ENCODE measurements at regions not wholly inside any gene's neighbourhood (a gene's known extent, or its start where the extent isn't known, plus 50 kb on each side); places are given as distances from the start of the nearest gene placed in this dataset.

GRCh38 chr4:111748157-111748556 lies 397.1 kb upstream of the FAM241A start:
- no peaks in the 10 kb centered on the region for H3K27me3 ChIP-seq (ENCODE audit: control insufficient read depth, insufficient read depth, low read length)
- TF ChIP-seq SIN3A (IDR thresholded peaks at IDR 0.05; ENCODE audit: borderline replicate concordance, insufficient read depth, low read depth, low read length) = no peak
- no peak for TF ChIP-seq TCF7L2 (IDR thresholded peaks at IDR 0.05; ENCODE audit: low read depth, low read length)
- TF ChIP-seq POLR2AphosphoS5 (IDR thresholded peaks at IDR 0.05; ENCODE audit: low read depth, low read length) = no peak
- no peak for TF ChIP-seq CTCF (IDR thresholded peaks at IDR 0.05)
- no peak for TF ChIP-seq REST (IDR thresholded peaks at IDR 0.05; ENCODE audit: insufficient read depth in 1 of 2, low read depth in 2 of 2, low read length in 1 of 2)
- ATAC-seq (no peak), DNase-seq (ENCODE audit: low read depth, low spot score) (no peak)
- no peaks in the 10 kb centered on the region for H3K36me3 ChIP-seq (ENCODE audit: control insufficient read depth, insufficient read depth, low read length)
- POLR2A ChIA-PET = no interaction called here
- H3K9me3 ChIP-seq (ENCODE audit: control insufficient read depth, insufficient read depth, low read depth, low read length) = no peaks in the 10 kb centered on the region
- H3K4me1 ChIP-seq (ENCODE audit: control insufficient read depth, insufficient read depth, low read length) = no peaks in the 10 kb centered on the region
- H3K27ac ChIP-seq (ENCODE audit: low read length) = no peak overlapping the region
- in situ Hi-C loops (cut with HindIII; ENCODE audit: low pct_unique_long_range_greater_than_20kb, low sequenced_read_pairs) (no loop called here), intact Hi-C loops (cut with micrococcal nuclease; ENCODE audit: unreplicated experiment) (no loop called here)
- no TSS peak for BruUV-seq (replicated peaks)
- H3K4me3 ChIP-seq (ENCODE audit: low read depth in 2 of 2, low read length in 2 of 2) = no peak overlapping the region
- CTCF ChIA-PET = no interaction called here

- BruUV-seq (replicated peaks) = no TSS peak
- Histone ChIP-seq H3K27ac (ENCODE audit: low read length) (no peak overlapping the region), H3K36me3 (ENCODE audit: control insufficient read depth, insufficient read depth, low read length) (no peaks in the 10 kb centered on the region), H3K27me3 (ENCODE audit: control insufficient read depth, insufficient read depth, low read length) (no peaks in the 10 kb centered on the region), H3K4me1 (ENCODE audit: control insufficient read depth, insufficient read depth, low read length) (no peaks in the 10 kb centered on the region), H3K4me3 (ENCODE audit: low read depth in 2 of 2, low read length in 2 of 2) (no peak overlapping the region), H3K9me3 (ENCODE audit: control insufficient read depth, insufficient read depth, low read depth, low read length) (no peaks in the 10 kb centered on the region)
- CTCF ChIA-PET = no interaction called here
- in situ Hi-C loops (cut with HindIII; ENCODE audit: low pct_unique_long_range_greater_than_20kb, low sequenced_read_pairs) (no loop called here), intact Hi-C loops (cut with micrococcal nuclease; ENCODE audit: unreplicated experiment) (no loop called here)
- ATAC-seq (no peak), DNase-seq (ENCODE audit: low read depth, low spot score) (no peak)
- POLR2A ChIA-PET = no interaction called here
- TF ChIP-seq POLR2AphosphoS5 (IDR thresholded peaks at IDR 0.05; ENCODE audit: low read depth, low read length) = no peak
- TF ChIP-seq REST (IDR thresholded peaks at IDR 0.05; ENCODE audit: insufficient read depth in 1 of 2, low read depth in 2 of 2, low read length in 1 of 2) = no peak
- no peak for TF ChIP-seq CTCF (IDR thresholded peaks at IDR 0.05)
These were observed 391.3 kb upstream of the FAM241A start for GRCh38 chr4:111754003-111754402.
